ENCODE measurements at regions not wholly inside any gene's neighbourhood (a gene's known extent, or its start where the extent isn't known, plus 50 kb on each side); places are given as distances from the start of the nearest gene placed in this dataset.

GRCh38 chr4:100075056-100075455 is 115.2 kb downstream of the DDIT4L start:
- POLR2A ChIA-PET, result no interaction called here
- no peak for TF ChIP-seq HDGF (IDR thresholded peaks at IDR 0.05; ENCODE audit: borderline replicate concordance)
- TF ChIP-seq FOXK2 (IDR thresholded peaks at IDR 0.05), result no peak
- no peak for TF ChIP-seq ARNT (IDR thresholded peaks at IDR 0.05)
- TF ChIP-seq ZNF384 (IDR thresholded peaks at IDR 0.05), result no peak
- CTCF ChIA-PET, result no interaction called here
- DNase-seq (ENCODE audit: extremely low spot score), result no peak

GRCh38 chr4:100071506-100071905 is 118.8 kb downstream of the DDIT4L start:
- DNase-seq (ENCODE audit: extremely low spot score), result no peak
- ChIA-PET CTCF (no interaction called here), POLR2A (no interaction called here)
- TF ChIP-seq L3MBTL2 (conservative IDR thresholded peaks at IDR 0.05) (no peak), FOXA1 (IDR thresholded peaks at IDR 0.05) (no peak), NFRKB (IDR thresholded peaks at IDR 0.05) (no peak), ZNF384 (IDR thresholded peaks at IDR 0.05) (no peak), BHLHE40 (IDR thresholded peaks at IDR 0.05; ENCODE audit: borderline replicate concordance) (no peak), SUZ12 (IDR thresholded peaks at IDR 0.05) (no peak), CTBP1 (IDR thresholded peaks at IDR 0.05; ENCODE audit: borderline replicate concordance) (no peak), SP1 (IDR thresholded peaks at IDR 0.05) (no peak), ARNT (IDR thresholded peaks at IDR 0.05) (no peak), HDGF (IDR thresholded peaks at IDR 0.05; ENCODE audit: borderline replicate concordance) (no peak), FOXK2 (IDR thresholded peaks at IDR 0.05) (no peak), LEF1 (IDR thresholded peaks at IDR 0.05; ENCODE audit: borderline replicate concordance) (no peak), ELF4 (IDR thresholded peaks at IDR 0.05) (no peak), FOXM1 (IDR thresholded peaks at IDR 0.05; ENCODE audit: borderline replicate concordance) (no peak)
- TF ChIP-seq, protein P1, sequence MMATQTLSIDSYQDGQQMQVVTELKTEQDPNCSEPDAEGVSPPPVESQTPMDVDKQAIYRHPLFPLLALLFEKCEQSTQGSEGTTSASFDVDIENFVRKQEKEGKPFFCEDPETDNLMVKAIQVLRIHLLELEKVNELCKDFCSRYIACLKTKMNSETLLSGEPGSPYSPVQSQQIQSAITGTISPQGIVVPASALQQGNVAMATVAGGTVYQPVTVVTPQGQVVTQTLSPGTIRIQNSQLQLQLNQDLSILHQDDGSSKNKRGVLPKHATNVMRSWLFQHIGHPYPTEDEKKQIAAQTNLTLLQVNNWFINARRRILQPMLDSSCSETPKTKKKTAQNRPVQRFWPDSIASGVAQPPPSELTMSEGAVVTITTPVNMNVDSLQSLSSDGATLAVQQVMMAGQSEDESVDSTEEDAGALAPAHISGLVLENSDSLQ (IDR thresholded peaks at IDR 0.05), result no peak

GRCh38 chr4:100070868-100071267 is 119.4 kb downstream of the DDIT4L start:
- DNase-seq (ENCODE audit: extremely low spot score), result no peak
- ChIA-PET POLR2A (no interaction called here), CTCF (no interaction called here)
- TF ChIP-seq CTBP1 (IDR thresholded peaks at IDR 0.05; ENCODE audit: borderline replicate concordance), result no peak
- TF ChIP-seq ARNT (IDR thresholded peaks at IDR 0.05), result no peak
- TF ChIP-seq SUZ12 (IDR thresholded peaks at IDR 0.05), result no peak
- TF ChIP-seq ZNF384 (IDR thresholded peaks at IDR 0.05), result no peak
- no peak for TF ChIP-seq NFRKB (IDR thresholded peaks at IDR 0.05)
- TF ChIP-seq, protein P1 (IDR thresholded peaks at IDR 0.05), result no peak
- TF ChIP-seq L3MBTL2 (conservative IDR thresholded peaks at IDR 0.05), result no peak
- no peak for TF ChIP-seq LEF1 (IDR thresholded peaks at IDR 0.05; ENCODE audit: borderline replicate concordance)
- TF ChIP-seq FOXK2 (IDR thresholded peaks at IDR 0.05), result no peak
- TF ChIP-seq TARDBP (IDR thresholded peaks at IDR 0.05), result no peak
- TF ChIP-seq SP1 (IDR thresholded peaks at IDR 0.05), result no peak
- TF ChIP-seq HDGF (IDR thresholded peaks at IDR 0.05; ENCODE audit: borderline replicate concordance), result no peak
- TF ChIP-seq FOXM1 (IDR thresholded peaks at IDR 0.05; ENCODE audit: borderline replicate concordance), result no peak
- no peak for TF ChIP-seq BHLHE40 (IDR thresholded peaks at IDR 0.05; ENCODE audit: borderline replicate concordance)
- no peak for TF ChIP-seq FOXA1 (IDR thresholded peaks at IDR 0.05)
- TF ChIP-seq ELF4 (IDR thresholded peaks at IDR 0.05), result no peak

GRCh38 chr4:100069207-100069606 is 119.1 kb upstream of the H2AZ1 start:
- POLR2A ChIA-PET, result no interaction called here
- no peak for DNase-seq (ENCODE audit: extremely low spot score)
- CTCF ChIA-PET, result no interaction called here
- no peak for TF ChIP-seq ARNT (IDR thresholded peaks at IDR 0.05)
- TF ChIP-seq FOXM1 (IDR thresholded peaks at IDR 0.05; ENCODE audit: borderline replicate concordance), result no peak
- no peak for TF ChIP-seq LEF1 (IDR thresholded peaks at IDR 0.05; ENCODE audit: borderline replicate concordance)
- no peak for TF ChIP-seq NFRKB (IDR thresholded peaks at IDR 0.05)
- no peak for TF ChIP-seq CTBP1 (IDR thresholded peaks at IDR 0.05; ENCODE audit: borderline replicate concordance)
- TF ChIP-seq L3MBTL2 (conservative IDR thresholded peaks at IDR 0.05), result no peak

DNA sequence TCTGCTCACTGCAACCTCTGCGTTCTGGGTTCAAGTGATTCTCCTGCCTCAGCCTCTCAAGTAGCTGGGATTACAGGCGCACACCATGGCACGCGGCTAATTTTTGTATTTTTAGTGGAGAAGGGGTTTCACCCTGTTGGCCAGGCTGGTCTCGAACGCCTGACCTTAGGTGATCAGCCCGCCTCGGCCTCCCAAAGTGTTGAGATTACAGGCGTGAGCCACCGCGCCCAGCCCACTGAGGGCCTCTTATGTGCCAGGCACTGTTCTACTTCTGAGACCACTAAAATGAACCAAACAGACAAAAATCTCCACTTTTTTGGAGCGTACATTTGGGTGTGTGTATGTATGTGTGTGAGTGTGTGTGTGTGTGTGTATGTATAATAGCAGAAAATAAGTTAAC is 117.2 kb upstream of the H2AZ1 start:
- POLR2A ChIA-PET, result no interaction called here
- DNase-seq (ENCODE audit: extremely low spot score), result no peak
- CTCF ChIA-PET, result interaction anchor here (0.6 to 1.4 kb wide), 2 partner anchors 69 to 90 kb away, joined by 3 read pairs; no protein-coding TSS in a partner anchor
- no peak for TF ChIP-seq ZNF384 (IDR thresholded peaks at IDR 0.05)
- no peak for TF ChIP-seq NFRKB (IDR thresholded peaks at IDR 0.05)
- no peak for TF ChIP-seq CTBP1 (IDR thresholded peaks at IDR 0.05; ENCODE audit: borderline replicate concordance)
- no peak for TF ChIP-seq ELF4 (IDR thresholded peaks at IDR 0.05)
- no peak for TF ChIP-seq SUZ12 (IDR thresholded peaks at IDR 0.05)
- no peak for TF ChIP-seq LEF1 (IDR thresholded peaks at IDR 0.05; ENCODE audit: borderline replicate concordance)
- TF ChIP-seq, protein P1 (IDR thresholded peaks at IDR 0.05), result no peak
- no peak for TF ChIP-seq FOXK2 (IDR thresholded peaks at IDR 0.05)
- TF ChIP-seq BHLHE40 (IDR thresholded peaks at IDR 0.05; ENCODE audit: borderline replicate concordance), result no peak
- no peak for TF ChIP-seq SP1 (IDR thresholded peaks at IDR 0.05)

DNA sequence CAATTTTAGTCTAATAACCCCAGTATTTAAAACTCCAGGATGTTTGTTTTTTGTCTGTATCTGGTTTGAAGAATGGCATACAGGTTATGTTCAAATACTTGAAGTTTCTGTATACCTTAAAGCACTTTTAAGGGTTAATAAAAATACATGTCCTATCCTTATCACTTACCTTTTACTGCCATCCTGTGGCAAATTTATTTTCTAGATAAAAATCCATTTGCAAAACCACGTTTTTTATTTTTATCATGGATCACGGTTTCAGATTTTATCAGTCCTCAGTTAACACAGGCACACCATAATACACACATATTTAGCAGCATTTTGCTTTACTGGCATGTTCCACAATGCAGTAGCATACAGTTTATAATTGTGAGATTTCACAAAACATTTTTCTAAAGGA is 113.3 kb upstream of the H2AZ1 start:
- DNase-seq (ENCODE audit: extremely low spot score), result no peak
- TF ChIP-seq TARDBP (IDR thresholded peaks at IDR 0.05) (no peak), ELF4 (IDR thresholded peaks at IDR 0.05) (no peak), NFRKB (IDR thresholded peaks at IDR 0.05) (no peak), BHLHE40 (IDR thresholded peaks at IDR 0.05; ENCODE audit: borderline replicate concordance) (no peak), SUZ12 (IDR thresholded peaks at IDR 0.05) (no peak), LEF1 (IDR thresholded peaks at IDR 0.05; ENCODE audit: borderline replicate concordance) (no peak), HDGF (IDR thresholded peaks at IDR 0.05; ENCODE audit: borderline replicate concordance) (no peak), FOXK2 (IDR thresholded peaks at IDR 0.05) (no peak), FOXA1 (IDR thresholded peaks at IDR 0.05) (no peak), L3MBTL2 (conservative IDR thresholded peaks at IDR 0.05) (no peak), SP1 (IDR thresholded peaks at IDR 0.05) (no peak), CTBP1 (IDR thresholded peaks at IDR 0.05; ENCODE audit: borderline replicate concordance) (no peak), FOXM1 (IDR thresholded peaks at IDR 0.05; ENCODE audit: borderline replicate concordance) (no peak), ZNF384 (IDR thresholded peaks at IDR 0.05) (no peak), ARNT (IDR thresholded peaks at IDR 0.05) (no peak)
- TF ChIP-seq, protein P1 (IDR thresholded peaks at IDR 0.05), result no peak
- ChIA-PET CTCF (no interaction called here), POLR2A (no interaction called here)

All from HEK293T (cell line).